ENCODE measurements at regions not wholly inside any gene's neighbourhood (a gene's known extent, or its start where the extent isn't known, plus 50 kb on each side); places are given as distances from the start of the nearest gene placed in this dataset.

GRCh38 chr12:60333461-60333860, 737.6 kb downstream of the SLC16A7 start:
- DNase-seq (ENCODE audit: low read depth, low spot score): no peak

DNA sequence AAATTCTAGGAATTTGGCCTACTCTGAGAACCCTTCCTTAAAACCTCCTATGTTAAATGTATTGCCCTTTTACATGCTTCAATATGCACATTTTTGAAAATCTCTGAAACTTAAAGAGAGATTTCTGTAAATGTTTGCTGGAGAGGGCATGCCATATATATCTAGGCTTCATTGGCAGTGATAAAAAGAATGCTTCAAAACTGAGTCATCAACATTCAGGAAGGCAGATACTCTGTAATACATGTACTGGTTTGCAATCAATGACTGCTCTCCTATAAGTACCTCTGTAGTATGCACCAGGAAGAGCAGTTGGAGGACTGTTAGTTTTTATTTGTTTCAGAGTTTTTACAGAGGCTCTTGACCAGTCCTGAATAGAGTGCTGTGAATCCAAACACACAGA, 739.9 kb downstream of the SLC16A7 start:
- DNase-seq (ENCODE audit: low read depth, low spot score): no peak

GRCh38 chr12:60337839-60338549, 742.2 kb downstream of the SLC16A7 start:
- DNase-seq (ENCODE audit: low read depth, low spot score): no peak

GRCh38 chr12:60345442-60345841, 749.6 kb downstream of the SLC16A7 start:
- DNase-seq (ENCODE audit: low read depth, low spot score): no peak

- no peak for DNase-seq (ENCODE audit: low read depth, low spot score)
Observed at GRCh38 chr12:60349232-60349978, 753.6 kb downstream of the SLC16A7 start.

DNA sequence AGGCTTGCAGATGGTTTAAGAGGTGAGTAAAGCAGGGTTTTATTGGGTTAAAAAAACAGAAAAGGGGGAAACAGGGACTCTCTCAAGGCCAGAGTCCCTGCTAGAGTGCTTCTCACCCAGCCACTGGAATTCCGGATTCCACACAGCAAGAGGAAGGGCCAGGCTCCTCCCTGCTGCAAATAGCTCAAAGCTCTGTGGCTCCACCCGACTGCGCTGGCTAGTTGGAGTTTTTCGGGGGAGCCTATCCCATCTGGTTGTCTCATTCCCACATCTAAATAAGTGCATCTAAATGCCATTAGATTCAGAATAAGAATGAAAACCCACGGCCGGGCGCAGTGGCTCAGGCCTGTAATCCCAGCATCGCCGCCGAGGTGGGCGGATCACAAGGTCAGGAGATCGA, 791.5 kb downstream of the SLC16A7 start:
- DNase-seq (ENCODE audit: low read depth, low spot score): no peak

- DNase-seq (ENCODE audit: low read depth, low spot score): no peak
Observed at GRCh38 chr12:60391051-60391450, 795.2 kb downstream of the SLC16A7 start.

DNA sequence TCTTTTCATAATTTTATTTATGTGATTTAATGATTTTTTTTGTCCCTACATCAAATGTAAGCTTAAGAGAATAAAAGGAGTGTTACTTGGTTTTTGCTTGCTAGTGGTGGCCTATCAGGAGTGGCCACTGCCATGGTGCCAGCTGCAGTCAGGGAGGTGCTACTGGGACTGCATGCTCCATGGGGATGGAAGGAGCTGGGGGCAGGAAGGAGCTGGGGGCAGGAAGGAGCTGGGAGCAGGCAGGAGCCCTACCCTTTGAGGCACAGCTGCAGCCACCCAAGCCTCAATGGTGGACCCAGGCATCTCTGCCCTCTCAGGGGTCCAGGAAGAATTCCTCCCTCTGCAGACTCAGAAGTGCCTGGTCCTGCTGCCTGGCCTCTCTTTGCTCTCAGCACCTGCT, 796.0 kb downstream of the SLC16A7 start:
- no peak for DNase-seq (ENCODE audit: low read depth, low spot score)

- no peak for DNase-seq (ENCODE audit: low read depth, low spot score)
Observed at GRCh38 chr12:60393093-60393492, 797.3 kb downstream of the SLC16A7 start.

DNA sequence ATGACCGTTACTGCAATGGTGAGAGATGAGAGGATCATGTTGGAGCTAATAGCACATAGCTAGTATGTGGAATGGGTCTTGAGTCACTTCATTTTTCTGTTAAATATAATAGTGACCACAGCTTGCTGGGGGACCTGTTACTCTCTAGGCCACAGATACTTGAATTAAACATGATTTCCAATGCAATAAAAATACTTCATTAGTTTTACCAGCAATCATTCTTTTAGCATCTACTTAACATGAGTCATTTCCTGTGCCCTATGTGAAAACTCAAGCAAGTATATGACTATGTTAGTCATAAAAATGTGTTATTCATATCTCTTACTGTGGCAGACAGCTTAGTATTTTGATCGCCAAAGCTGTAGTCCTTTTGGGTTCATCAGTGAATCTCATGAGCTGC, 798.8 kb downstream of the SLC16A7 start:
- no peak for DNase-seq (ENCODE audit: low read depth, low spot score)

GRCh38 chr12:60398547-60398946, 802.7 kb downstream of the SLC16A7 start:
- DNase-seq (ENCODE audit: low read depth, low spot score): no peak

- DNase-seq (ENCODE audit: low read depth, low spot score): no peak
Observed at GRCh38 chr12:60399064-60399463, 803.2 kb downstream of the SLC16A7 start.

- DNase-seq (ENCODE audit: low read depth, low spot score): no peak
Observed at GRCh38 chr12:60402996-60403395, 807.2 kb downstream of the SLC16A7 start.

DNA sequence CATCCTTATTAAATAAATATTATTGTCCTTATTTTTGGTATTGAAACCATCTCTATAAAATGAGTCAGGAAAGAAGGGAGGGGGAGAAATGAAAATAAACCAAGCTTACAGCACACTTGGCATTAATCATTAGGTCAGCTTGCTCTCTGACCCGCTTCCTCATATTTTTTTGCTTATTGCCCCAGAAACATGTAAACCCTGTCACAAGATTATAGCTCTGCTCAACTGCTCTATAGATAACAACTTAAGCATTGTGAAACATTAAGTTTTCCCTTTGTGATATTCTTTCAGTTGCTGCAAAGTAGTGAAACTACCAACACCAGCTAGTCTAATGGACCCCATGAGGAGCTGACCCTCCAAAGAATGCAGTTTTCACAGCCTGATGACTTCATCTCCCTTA, 819.5 kb downstream of the SLC16A7 start:
- DNase-seq (ENCODE audit: low read depth, low spot score): no peak

DNA sequence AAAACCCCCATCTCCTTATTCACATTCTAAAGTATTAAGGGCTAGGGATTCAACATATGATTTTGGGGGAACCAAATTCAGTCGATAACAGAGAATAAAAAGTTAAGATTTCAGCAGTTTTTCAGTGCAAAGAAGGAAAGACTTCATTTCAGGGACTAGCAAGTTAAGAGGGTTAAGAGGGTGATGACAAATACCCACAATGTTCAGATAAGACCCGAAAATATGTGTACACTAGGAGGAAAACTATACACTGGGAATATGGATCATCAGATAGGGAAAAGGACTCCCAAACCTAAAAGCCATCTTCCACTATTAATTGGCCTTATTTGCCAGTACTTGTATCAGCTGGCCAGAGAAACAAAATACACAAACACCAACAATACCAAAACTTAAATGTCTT, 824.2 kb downstream of the SLC16A7 start:
- no peak for DNase-seq (ENCODE audit: low read depth, low spot score)

DNA sequence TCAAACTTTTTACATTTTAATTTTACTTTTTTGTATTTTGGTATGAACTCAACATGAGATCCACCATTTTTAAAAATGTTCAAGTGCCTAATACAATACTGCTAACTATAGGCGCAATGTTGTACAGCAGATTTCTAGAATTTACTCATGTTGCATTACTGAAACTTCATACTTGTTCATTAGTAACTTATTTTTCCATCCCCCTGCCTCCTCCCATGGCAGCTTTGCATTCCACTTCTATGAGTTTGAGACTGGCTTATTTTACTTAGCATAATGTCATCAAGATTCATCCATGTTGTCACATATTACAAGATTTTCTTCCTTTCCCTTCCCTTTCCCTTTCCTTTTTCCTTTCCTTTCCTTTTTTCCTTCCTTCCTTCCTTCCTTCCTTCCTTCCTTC, 825.9 kb downstream of the SLC16A7 start:
- no peak for DNase-seq (ENCODE audit: low read depth, low spot score)

DNA sequence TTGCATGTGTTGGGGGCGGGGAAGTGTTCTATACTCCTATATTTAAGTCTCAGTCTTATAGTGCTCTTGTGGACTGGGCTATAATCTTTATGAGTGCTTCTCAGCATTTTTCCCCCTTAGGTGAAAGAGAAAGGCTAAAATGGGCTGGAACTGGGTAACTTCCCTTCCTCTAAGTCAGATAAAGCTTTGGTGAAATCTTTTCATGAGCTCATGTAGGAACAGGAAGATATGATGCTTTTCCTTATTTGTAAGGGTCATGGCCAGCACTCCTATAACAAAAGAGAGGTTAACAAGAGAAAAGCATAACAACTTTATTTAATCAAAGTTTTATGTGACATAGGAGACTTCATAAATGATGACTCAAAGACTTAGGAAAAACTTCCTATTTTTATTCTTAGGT, 841.5 kb downstream of the SLC16A7 start:
- no peak for DNase-seq (ENCODE audit: low read depth, low spot score)

GRCh38 chr12:60441577-60441976, 845.7 kb downstream of the SLC16A7 start:
- no peak for DNase-seq (ENCODE audit: low read depth, low spot score)

DNA sequence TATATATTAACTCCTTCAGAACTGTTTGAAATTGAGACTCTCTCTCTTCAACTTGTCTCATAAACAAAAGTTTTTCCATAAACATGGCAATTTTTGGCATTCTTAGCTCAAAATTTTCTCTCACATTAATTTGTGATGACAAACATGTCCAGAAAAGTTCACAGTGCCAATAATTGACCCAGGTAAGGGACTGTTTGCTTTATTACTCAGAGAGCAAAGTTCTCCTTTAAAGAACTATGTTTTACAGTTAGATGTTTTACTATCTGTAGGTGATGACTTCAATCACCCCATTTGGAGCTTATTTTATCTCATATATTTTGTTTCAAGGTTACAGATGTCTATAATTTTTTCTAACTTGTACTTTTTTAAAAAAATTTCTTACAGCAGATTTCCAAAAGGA, 855.6 kb downstream of the SLC16A7 start:
- DNase-seq (ENCODE audit: low read depth, low spot score): no peak

GRCh38 chr12:60465060-60465459, 869.2 kb downstream of the SLC16A7 start:
- DNase-seq (ENCODE audit: low read depth, low spot score): no peak

- DNase-seq (ENCODE audit: low read depth, low spot score): no peak
Observed at GRCh38 chr12:60468546-60468945, 872.7 kb downstream of the SLC16A7 start.

GRCh38 chr12:60475825-60476224, 880.0 kb downstream of the SLC16A7 start:
- DNase-seq (ENCODE audit: low read depth, low spot score): no peak

- no peak for DNase-seq (ENCODE audit: low read depth, low spot score)
Observed at GRCh38 chr12:60487284-60487683, 891.5 kb downstream of the SLC16A7 start.
